Stimulated activated CD8-positive, alpha-beta memory T cell treated with anti-CD3 and anti-CD28 coated beads, Interleukin-7, amount 100 ng/mL, for 48 hours (primary cell): ENCODE measurements at regions not wholly inside any gene's neighbourhood (a gene's known extent, or its start where the extent isn't known, plus 50 kb on each side); places are given as distances from the start of the nearest gene placed in this dataset.

Experiments used
- DNase-seq, 2 donors: peaks; one replicate each; pipeline ENCODE4 v3.0.0-alpha.2; 2020; ENCODE audit warnings: low read depth in 1 of 2; ENCODE audit errors: extremely low read depth in 1 of 2

DNA sequence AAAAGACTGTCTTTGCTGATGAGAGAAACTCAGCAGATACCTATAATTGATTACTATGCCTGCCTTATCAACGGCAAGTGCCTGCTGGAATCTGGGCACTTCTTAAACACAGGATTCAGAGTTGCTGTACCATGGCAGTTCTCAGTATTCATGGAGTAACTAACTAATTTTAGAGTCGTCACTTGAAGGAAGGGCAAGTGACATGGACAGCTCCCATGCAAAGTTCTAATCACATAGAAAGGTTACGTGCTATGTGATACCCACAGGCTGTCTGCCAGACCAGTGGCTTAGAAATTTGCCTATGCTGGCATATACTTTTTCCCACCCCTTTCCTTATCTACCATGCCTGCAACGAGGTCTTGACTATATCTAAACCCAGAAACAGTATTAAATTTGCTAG lies 931.1 kb upstream of the TENM3 start:
- no peak for DNase-seq

- no peak for DNase-seq
Measured at GRCh38 chr4:181319629-181320028, 923.6 kb upstream of the TENM3 start.

DNA sequence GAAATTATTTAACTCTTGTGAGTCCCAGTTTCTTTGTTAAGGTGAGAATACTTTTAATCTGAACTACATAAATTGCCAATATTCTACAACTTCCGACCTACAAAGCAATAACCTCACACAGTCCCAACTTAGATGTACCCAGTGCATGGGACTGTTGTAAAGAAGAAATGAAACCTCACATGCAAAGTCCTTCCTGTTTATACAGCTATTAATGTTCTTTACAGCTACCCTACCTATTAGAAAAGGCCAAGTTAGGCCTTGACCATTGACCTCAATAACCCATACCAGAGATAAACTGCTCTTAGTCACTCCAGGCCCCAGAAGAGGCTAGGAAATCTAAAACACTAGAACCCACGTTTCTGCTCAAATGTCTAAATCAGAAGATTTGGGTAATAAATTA lies 920.1 kb upstream of the TENM3 start:
- no peak for DNase-seq

DNA sequence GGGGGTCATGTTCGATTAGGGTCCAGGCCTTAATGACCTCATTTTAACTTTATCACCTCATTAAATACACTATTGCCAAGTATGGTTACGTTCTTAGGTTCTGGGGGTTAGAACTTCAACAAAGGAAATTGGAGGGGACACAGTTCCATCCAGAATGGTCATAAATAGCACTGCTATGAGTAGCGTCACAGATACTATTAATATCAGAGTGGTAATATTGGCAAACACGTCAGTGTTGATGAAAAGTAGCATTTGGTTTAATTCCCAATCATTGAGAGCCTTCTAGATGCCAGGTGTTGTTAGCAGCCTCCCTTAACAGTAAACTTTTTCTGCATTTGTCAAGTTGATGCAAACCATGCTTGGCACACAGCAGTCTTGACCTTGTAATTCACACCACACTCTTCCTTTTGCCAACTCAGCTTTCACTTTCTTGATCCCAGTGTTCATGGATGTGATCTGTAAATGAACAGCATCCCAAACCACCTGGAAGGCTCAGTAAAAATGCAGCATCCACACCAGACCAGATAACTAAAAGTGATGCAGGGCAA lies 912.5 kb upstream of the TENM3 start:
- DNase-seq: no peak

- DNase-seq: no peak
Measured at GRCh38 chr4:181331214-181331613, 912.0 kb upstream of the TENM3 start.

- DNase-seq: no peak
Measured at GRCh38 chr4:181345931-181346330, 897.3 kb upstream of the TENM3 start.

DNA sequence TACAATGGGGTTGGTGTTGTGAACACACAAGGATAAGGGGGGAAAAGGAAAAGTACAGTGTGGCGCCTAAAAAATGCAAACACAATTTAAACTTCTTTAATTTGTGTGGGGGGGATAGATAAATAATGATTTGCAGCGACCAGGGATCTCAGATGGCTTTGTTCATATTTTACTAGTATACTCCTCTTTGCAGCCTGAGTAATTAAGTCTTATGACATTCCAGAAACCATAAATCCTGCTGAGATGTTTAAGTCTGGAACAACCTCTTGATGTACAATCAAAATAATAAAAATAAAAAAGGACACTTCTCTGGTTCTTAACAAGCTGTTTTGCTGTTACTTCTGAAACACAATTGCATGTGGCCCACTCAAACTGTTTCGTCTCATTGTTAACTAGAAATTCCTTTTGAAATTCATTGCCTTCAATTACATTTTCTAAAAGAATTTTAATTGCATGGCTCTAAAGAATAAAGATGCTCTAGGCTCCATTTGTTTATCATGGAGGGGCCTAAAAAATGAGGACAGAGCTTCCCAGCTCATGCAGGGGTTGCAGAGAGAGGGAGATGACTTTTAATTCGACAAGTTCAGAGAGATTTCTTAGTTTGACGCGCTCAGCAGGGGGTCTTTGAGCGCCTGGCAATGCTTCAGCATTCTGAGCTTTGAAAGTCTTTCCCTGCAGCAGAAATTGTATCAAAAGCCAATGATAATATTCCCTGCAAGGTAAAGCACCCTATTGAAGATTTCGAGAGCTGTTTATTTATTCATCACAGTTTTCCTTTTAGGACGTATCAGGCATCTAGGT lies 892.4 kb upstream of the TENM3 start:
- no peak for DNase-seq

DNA sequence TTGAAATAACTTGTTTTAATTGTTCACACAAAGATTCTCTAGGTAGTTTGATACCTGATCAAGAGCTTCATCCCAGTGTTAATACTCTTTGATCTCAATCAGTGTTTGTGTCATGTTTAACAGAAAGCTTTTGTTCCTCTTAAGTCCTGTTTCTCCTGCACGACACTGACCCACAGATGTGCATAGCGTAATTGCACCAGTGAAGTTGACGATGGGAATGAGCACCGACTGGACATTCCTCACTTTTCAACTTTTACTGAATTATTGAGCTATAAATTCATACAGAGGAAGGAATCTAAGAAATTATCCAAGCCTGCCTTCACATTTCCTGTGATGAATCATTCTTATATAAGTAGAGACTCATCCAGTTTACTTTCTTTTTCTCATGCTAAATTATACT lies 878.7 kb upstream of the TENM3 start:
- no peak for DNase-seq

- no peak for DNase-seq
Measured at GRCh38 chr4:181365671-181366070, 877.5 kb upstream of the TENM3 start.

GRCh38 chr4:181372014-181372413 lies 871.2 kb upstream of the TENM3 start:
- no peak for DNase-seq

DNA sequence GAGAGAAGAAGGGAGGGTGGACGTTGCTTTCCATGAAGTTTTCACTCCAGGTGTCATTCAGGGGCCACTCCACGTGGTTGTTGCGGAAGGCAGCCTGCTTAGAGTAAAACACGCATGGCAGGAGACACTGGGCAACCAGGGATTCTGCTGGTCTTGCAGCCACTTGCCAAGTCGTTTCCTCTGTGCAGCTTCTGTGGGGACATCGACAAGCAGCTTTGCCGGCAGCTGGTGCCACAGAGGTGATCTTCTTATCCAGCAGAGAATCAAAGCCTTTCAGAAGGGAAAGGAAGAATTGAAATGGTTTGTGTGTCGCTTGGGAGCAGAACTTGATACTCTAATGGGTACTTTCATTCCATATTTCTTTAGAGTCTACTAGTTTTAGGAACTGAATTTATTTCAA lies 867.1 kb upstream of the TENM3 start:
- no peak for DNase-seq

DNA sequence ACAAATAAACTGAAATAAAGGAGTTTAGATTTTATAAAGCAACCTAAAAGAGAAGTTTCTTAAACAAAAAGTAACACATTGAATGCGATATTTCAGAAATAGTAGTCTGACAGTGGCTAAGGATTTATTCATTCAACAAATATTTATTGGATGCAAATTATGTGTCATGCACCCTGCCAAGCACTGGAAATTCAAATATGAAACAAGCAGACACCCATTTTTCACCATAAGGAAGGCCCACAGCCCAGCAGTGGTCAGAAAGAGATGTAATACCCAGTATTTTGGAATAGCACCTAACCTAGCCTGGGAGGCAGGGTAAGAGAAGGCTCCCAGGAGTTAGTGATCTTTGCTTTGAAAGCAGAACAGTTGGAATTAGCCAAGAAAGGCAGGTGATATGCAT lies 855.1 kb upstream of the TENM3 start:
- DNase-seq: no peak

DNA sequence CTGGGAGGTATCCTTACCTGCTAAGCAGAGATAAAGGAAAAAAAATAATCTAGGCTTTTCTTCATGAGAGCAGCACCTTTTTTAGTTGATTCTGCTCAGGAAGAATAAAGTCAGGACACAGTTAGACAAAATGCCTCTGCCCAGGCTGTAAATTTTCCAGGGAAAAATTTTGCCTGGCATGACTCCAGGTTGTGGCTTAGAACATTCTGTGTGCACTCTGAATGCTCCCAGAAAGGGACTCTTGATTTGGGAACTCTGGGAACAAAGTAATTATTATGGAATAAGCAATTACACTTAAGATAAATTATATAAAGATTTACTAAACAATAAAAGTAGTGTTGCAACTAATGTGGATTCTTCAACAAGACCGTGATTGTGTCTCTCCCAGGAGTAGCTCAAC lies 826.2 kb upstream of the TENM3 start:
- DNase-seq: no peak

- no peak for DNase-seq
Measured at GRCh38 chr4:181418496-181418895, 824.7 kb upstream of the TENM3 start.

- DNase-seq: no peak
Measured at GRCh38 chr4:181420950-181421349, 822.3 kb upstream of the TENM3 start.

- DNase-seq: no peak
Measured at GRCh38 chr4:181424362-181425016, 818.7 kb upstream of the TENM3 start.

GRCh38 chr4:181427076-181427475 lies 816.1 kb upstream of the TENM3 start:
- no peak for DNase-seq

GRCh38 chr4:181431006-181431405 lies 812.2 kb upstream of the TENM3 start:
- no peak for DNase-seq

GRCh38 chr4:181431661-181432060 lies 811.5 kb upstream of the TENM3 start:
- no peak for DNase-seq

DNA sequence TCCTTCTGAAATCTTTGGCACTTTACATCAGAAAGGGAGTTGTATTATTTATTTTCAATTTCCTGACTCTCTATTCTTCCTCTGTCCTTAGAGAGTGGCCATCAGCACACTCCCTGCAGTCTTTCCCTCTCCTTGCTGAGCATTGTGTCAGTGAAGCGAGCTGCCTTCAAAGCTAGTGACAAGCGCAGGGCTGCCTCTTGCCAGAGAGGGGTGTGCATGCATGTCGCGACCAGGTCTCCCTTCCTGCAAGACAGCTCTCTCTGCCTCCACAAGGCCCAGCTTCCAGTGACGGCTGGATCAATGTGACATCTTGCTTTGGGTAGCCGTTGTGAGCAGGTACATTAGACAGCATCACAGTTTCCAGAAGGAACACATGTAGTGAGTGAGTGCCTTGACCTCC lies 810.9 kb upstream of the TENM3 start:
- DNase-seq: no peak

- DNase-seq: no peak
Measured at GRCh38 chr4:181437895-181438294, 805.3 kb upstream of the TENM3 start.

GRCh38 chr4:181438641-181439040 lies 804.6 kb upstream of the TENM3 start:
- no peak for DNase-seq
